HepG2 (cell line): ENCODE measurements at regions not wholly inside any gene's neighbourhood (a gene's known extent, or its start where the extent isn't known, plus 50 kb on each side); places are given as distances from the start of the nearest gene placed in this dataset.

Experiments
- ATAC-seq: fragments of 200-7000 bp; cut with Tn5 transposase; 3 replicates; pipeline ENCODE4 v1.9.1; 2020; ENCODE audit warnings: mild to moderate bottlenecking, moderate library complexity
- BruUV-seq: library from RNA; stranded (reverse); fragments of 400-500 nt; replicated peaks from 2 replicates; lab custom pipeline; 2021; lab: Mats Ljungman, UMichigan
- CTCF ChIA-PET: fragments of 300-600 bp; formaldehyde crosslinking; extraction: SDS; loops from one replicate; lab custom pipeline; 2021; ENCODE audit warnings: low total read pairs, inconsistent platforms, low intra/inter-chr PET ratio; lab: Yijun Ruan, JAX
- POLR2A ChIA-PET: fragments of 350-600 bp; sonication (Branson Sonifier 250); formaldehyde crosslinking; loops from one replicate; lab custom pipeline; 2020; ENCODE audit warnings: antibody characterized with exemption, inconsistent platforms; lab: Yijun Ruan, JAX
- DNase-seq: peaks from one replicate; pipeline ENCODE4 v3.0.0-alpha.2; 2015; ENCODE audit warnings: low spot score
- FAIRE-seq: peaks from 3 replicates; lab custom pipeline; 2011; peaks lifted over from hg19 to GRCh38; lab: Jason Lieb, UNC
- H2AFZ ChIP-seq: one replicate; pipeline ENCODE4 v1.6.1; 2011; ENCODE audit warnings: low read length, inconsistent platforms
- H3K27ac ChIP-seq: fragments of 300-600 bp; 3 replicates; pipeline ENCODE4 v1.8.0; 2011; ENCODE audit warnings: mixed run types, mild to moderate bottlenecking, mixed read lengths, low read length, inconsistent platforms; ENCODE audit not compliant: insufficient read depth; ENCODE audit errors: extremely low read length
- H3K27me3 ChIP-seq, 2 experiments: fragments of 200-600 bp in 1 of 2; 2 replicates in 1 of 2; 3 replicates in 1 of 2; pipeline versions ENCODE4 v1.6.0 to v1.8.0; 2011; ENCODE audit warnings: low read length in 2 of 2, mild to moderate bottlenecking in 2 of 2, moderate library complexity in 2 of 2, inconsistent platforms in 1 of 2; ENCODE audit not compliant: insufficient read depth in 2 of 2, control insufficient read depth in 1 of 2
- H3K36me3 ChIP-seq, 2 experiments: fragments of 200-600 bp in 1 of 2; replicated peaks in 1 of 2; 2 replicates in 1 of 2; 3 replicates in 1 of 2; pipeline versions ENCODE4 v1.5.1 to v1.8.0; 2011; ENCODE audit warnings: low read length in 2 of 2, inconsistent platforms in 1 of 2; ENCODE audit not compliant: insufficient read depth in 2 of 2, control insufficient read depth in 1 of 2
- H3K4me1 ChIP-seq: 2 replicates; pipeline ENCODE4 v1.5.1; 2012; ENCODE audit warnings: low read length, inconsistent platforms; ENCODE audit not compliant: insufficient read depth
- H3K4me2 ChIP-seq: 2 replicates; pipeline ENCODE4 v1.6.0; 2011; ENCODE audit warnings: low read depth, low read length, inconsistent platforms
- H3K4me3 ChIP-seq, 3 experiments: fragments of 200-600 bp in 1 of 3; sonication (generic), shearing (Covaris generic) in 1 of 3; replicated peaks in 1 of 3; 2 replicates each; pipeline ENCODE4 v1.5.1; 2011 to 2016; ENCODE audit warnings: low read length in 3 of 3, inconsistent platforms in 2 of 3, low read depth in 2 of 3, mild to moderate bottlenecking in 2 of 3, control low read depth in 1 of 3, mixed read lengths in 1 of 3; ENCODE audit not compliant: insufficient read depth in 1 of 3
- H3K79me2 ChIP-seq: one replicate; pipeline ENCODE4 v1.6.1; 2011; ENCODE audit warnings: low read length, inconsistent platforms; ENCODE audit not compliant: insufficient read depth
- H3K9ac ChIP-seq: 2 replicates; pipeline ENCODE4 v1.6.0; 2011; ENCODE audit warnings: mild to moderate bottlenecking, low read depth, low read length, inconsistent platforms; ENCODE audit not compliant: insufficient read depth
- H3K9me3 ChIP-seq: 2 replicates; pipeline ENCODE4 v1.5.1; 2012; ENCODE audit warnings: mild to moderate bottlenecking, low read length
- H4K20me1 ChIP-seq: 2 replicates; pipeline ENCODE4 v1.6.0; 2011; ENCODE audit warnings: inconsistent platforms, mild to moderate bottlenecking, low read length, moderate library complexity; ENCODE audit not compliant: insufficient read depth
- DRAP1 ChIP-seq: IDR thresholded peaks from 2 replicates; pipeline ENCODE4 v1.6.1; 2016; ENCODE audit warnings: missing genetic modification reagents, missing compliant biosample characterization
- GPBP1L1 ChIP-seq: sonication (generic); formaldehyde crosslinking; IDR thresholded peaks from 2 replicates; pipeline ENCODE4 v1.5.0; 2020; ENCODE audit warnings: mild to moderate bottlenecking, missing genetic modification reagents
- HMG20B ChIP-seq: conservative IDR thresholded peaks from 2 replicates; pipeline ENCODE4 v1.6.1; 2016; ENCODE audit warnings: missing genetic modification reagents, missing compliant biosample characterization
- MTERF4 ChIP-seq: sonication (generic); formaldehyde crosslinking; IDR thresholded peaks from 2 replicates; pipeline ENCODE4 v1.8.0; 2023; ENCODE audit warnings: mild to moderate bottlenecking, missing genetic modification reagents
- RBFOX2 ChIP-seq: fragments of 200-400 bp; formaldehyde crosslinking; IDR thresholded peaks from 2 replicates; pipeline ENCODE4 v1.6.1; 2017; ENCODE audit warnings: low read depth, mild to moderate bottlenecking, low read length
- SAFB2 ChIP-seq: sonication (generic); formaldehyde crosslinking; IDR thresholded peaks from 2 replicates; pipeline ENCODE4 v1.5.1; 2020; ENCODE audit warnings: missing genetic modification reagents, low read depth, mild to moderate bottlenecking, borderline replicate concordance
- SP5 ChIP-seq: IDR thresholded peaks from 2 replicates; pipeline ENCODE4 v1.6.1; 2016; ENCODE audit warnings: low read depth, borderline replicate concordance
- ZHX1 ChIP-seq: sonication (generic); formaldehyde crosslinking; IDR thresholded peaks from 2 replicates; pipeline ENCODE4 v1.8.1; 2022; ENCODE audit warnings: low read depth, mild to moderate bottlenecking, missing genetic modification reagents
- ZNF205 ChIP-seq: IDR thresholded peaks from 2 replicates; pipeline ENCODE4 v1.6.1; 2018; ENCODE audit warnings: missing biosample characterization, missing genetic modification reagents
- ZNF251 ChIP-seq: sonication (generic); formaldehyde crosslinking; IDR thresholded peaks from 2 replicates; pipeline ENCODE4 v1.9.0; 2021; ENCODE audit warnings: mild to moderate bottlenecking, missing genetic modification reagents
- ZXDC ChIP-seq: sonication (generic); formaldehyde crosslinking; IDR thresholded peaks from 2 replicates; pipeline ENCODE4 v1.5.0; 2020; ENCODE audit warnings: mild to moderate bottlenecking, missing genetic modification reagents
- WGBS: methylation state at CpG from one replicate; pipeline ENCODE4 v1.1.6; 2017; ENCODE audit warnings: low lambda C conversion rate; 5-methylcytosine and 5-hydroxymethylcytosine counted together
- in situ Hi-C: cut with HindIII; loops from 2 replicates; pipeline ENCODE4 v1.10.0; 2017; ENCODE audit warnings: low pct_unique_long_range_greater_than_20kb; ENCODE audit not compliant: extremely low pct_ligation_motif_present
- intact Hi-C: fragments of 100-400 bp; cut with micrococcal nuclease; formaldehyde crosslinking; loops from one replicate; pipeline ENCODE4 v1.10.0; 2022; ENCODE audit not compliant: unreplicated experiment

- Histone ChIP-seq H3K4me2 (no peak overlapping the region), H2AFZ (no peak overlapping the region), H3K79me2 (no peaks in the 10 kb centered on the region), H3K27ac (no peak overlapping the region), H3K9me3 (no peaks in the 10 kb centered on the region), H3K9ac (no peak overlapping the region), H3K4me3 (no peak overlapping the region), H4K20me1 (no peaks in the 10 kb centered on the region), H3K4me1 (no peaks in the 10 kb centered on the region), H3K36me3 (no peaks in the 10 kb centered on the region), H3K27me3 (no peaks in the 10 kb centered on the region)
- POLR2A ChIA-PET, result no interaction called here
- in situ Hi-C loops (no loop called here), intact Hi-C loops (no loop called here)
- CTCF ChIA-PET, result no interaction called here
- no peak for ATAC-seq
- WGBS, result 2% methylated on average over 4 of the region's 4 CpGs
- TF ChIP-seq ZHX1 (no peak), ZXDC (CRISPR knock-in tag) (no peak)
- FAIRE-seq, result no peak
- BruUV-seq, result no TSS peak
- no peak for DNase-seq
These were observed 143.4 kb downstream of the ADCYAP1 start for GRCh38 chr18:1048032-1048431.

GRCh38 chr18:1049173-1049572, 144.5 kb downstream of the ADCYAP1 start:
- WGBS, result 44% methylated on average over 1 of the region's 1 CpG
- TF ChIP-seq RBFOX2, result no peak
- TF ChIP-seq GPBP1L1 (CRISPR knock-in tag), result no peak
- TF ChIP-seq ZNF251 (CRISPR knock-in tag), result no peak
- no peak for TF ChIP-seq HMG20B
- TF ChIP-seq ZNF205, result no peak
- TF ChIP-seq SAFB2, result no peak
- TF ChIP-seq SP5 (CRISPR knock-in tag), result no peak
- TF ChIP-seq DRAP1 (CRISPR knock-in tag), result no peak
- TF ChIP-seq MTERF4, result no peak

More at GRCh38 chr18:1049173-1049572, 144.5 kb downstream of the ADCYAP1 start:
- DNase-seq (no peak), FAIRE-seq (no peak), ATAC-seq (no peak)
- Histone ChIP-seq H3K9ac (no peak overlapping the region), H3K4me3 (no peak overlapping the region), H3K4me2 (no peak overlapping the region), H4K20me1 (no peaks in the 10 kb centered on the region), H3K4me1 (no peaks in the 10 kb centered on the region), H3K27ac (no peak overlapping the region), H3K27me3 (no peaks in the 10 kb centered on the region), H2AFZ (no peak overlapping the region), H3K36me3 (no peaks in the 10 kb centered on the region), H3K9me3 (no peaks in the 10 kb centered on the region), H3K79me2 (no peaks in the 10 kb centered on the region)
- CTCF ChIA-PET, result no interaction called here
- POLR2A ChIA-PET, result no interaction called here
- intact Hi-C loops, result no loop called here
- no TSS peak for BruUV-seq
- in situ Hi-C loops, result no loop called here
